ENCODE measurements at regions not wholly inside any gene's neighbourhood (a gene's known extent, or its start where the extent isn't known, plus 50 kb on each side); places are given as distances from the start of the nearest gene placed in this dataset.

GRCh38 chr2:67560771-67561456, 163.8 kb downstream of the ETAA1 start:
- no peak for TF ChIP-seq MEF2A (IDR thresholded peaks at IDR 0.05; ENCODE audit: insufficient read depth, low read depth, low read length)
- no peak for TF ChIP-seq SIX5 (IDR thresholded peaks at IDR 0.05; ENCODE audit: low read depth, low read length, severe bottlenecking)
- TF ChIP-seq, protein P1, sequence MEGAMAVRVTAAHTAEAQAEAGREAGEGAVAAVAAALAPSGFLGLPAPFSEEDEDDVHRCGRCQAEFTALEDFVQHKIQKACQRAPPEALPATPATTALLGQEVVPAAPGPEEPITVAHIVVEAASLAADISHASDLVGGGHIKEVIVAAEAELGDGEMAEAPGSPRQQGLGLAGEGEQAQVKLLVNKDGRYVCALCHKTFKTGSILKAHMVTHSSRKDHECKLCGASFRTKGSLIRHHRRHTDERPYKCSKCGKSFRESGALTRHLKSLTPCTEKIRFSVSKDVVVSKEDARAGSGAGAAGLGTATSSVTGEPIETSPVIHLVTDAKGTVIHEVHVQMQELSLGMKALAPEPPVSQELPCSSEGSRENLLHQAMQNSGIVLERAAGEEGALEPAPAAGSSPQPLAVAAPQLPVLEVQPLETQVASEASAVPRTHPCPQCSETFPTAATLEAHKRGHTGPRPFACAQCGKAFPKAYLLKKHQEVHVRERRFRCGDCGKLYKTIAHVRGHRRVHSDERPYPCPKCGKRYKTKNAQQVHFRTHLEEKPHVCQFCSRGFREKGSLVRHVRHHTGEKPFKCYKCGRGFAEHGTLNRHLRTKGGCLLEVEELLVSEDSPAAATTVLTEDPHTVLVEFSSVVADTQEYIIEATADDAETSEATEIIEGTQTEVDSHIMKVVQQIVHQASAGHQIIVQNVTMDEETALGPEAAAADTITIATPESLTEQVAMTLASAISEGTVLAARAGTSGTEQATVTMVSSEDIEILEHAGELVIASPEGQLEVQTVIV (IDR thresholded peaks at IDR 0.05; ENCODE audit: borderline replicate concordance, partially characterized antibody), result no peak
- no peak for TF ChIP-seq CHD1 (IDR thresholded peaks at IDR 0.05; ENCODE audit: low read depth, low read length)
- no peak for TF ChIP-seq ATF2 (IDR thresholded peaks at IDR 0.05; ENCODE audit: low read length)
- TF ChIP-seq, protein P2, sequence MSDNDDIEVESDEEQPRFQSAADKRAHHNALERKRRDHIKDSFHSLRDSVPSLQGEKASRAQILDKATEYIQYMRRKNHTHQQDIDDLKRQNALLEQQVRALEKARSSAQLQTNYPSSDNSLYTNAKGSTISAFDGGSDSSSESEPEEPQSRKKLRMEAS (IDR thresholded peaks at IDR 0.05; ENCODE audit: low read depth, low read length), result no peak

Measured in GM12878 (cell line).